B cell (primary cell): ENCODE measurements at regions not wholly inside any gene's neighbourhood (a gene's known extent, or its start where the extent isn't known, plus 50 kb on each side); places are given as distances from the start of the nearest gene placed in this dataset.

ENCODE experiments used
- ATAC-seq: fragments of 200-7000 bp; cut with Tn5 transposase; one replicate; pipeline ENCODE4 v1.10.0; 2021; ENCODE audit warnings: low read depth, mild to moderate bottlenecking, moderate number of reproducible peaks, moderate library complexity
- CTCF ChIA-PET: fragments of 350-600 bp; sonication (Branson Sonifier 250); formaldehyde crosslinking; loops from one replicate; lab custom pipeline; 2021; ENCODE audit warnings: antibody characterized with exemption, inconsistent platforms; lab: Charles Lee
- POLR2A ChIA-PET: fragments of 350-600 bp; sonication (Branson Sonifier 250); formaldehyde crosslinking; loops from one replicate; lab custom pipeline; 2021; ENCODE audit warnings: antibody characterized with exemption; lab: Charles Lee
- DNase-seq: peaks from one replicate; pipeline ENCODE4 v3.0.0; 2013
- H2AFZ ChIP-seq: 2 replicates; pipeline ENCODE4 v1.6.1; 2012; ENCODE audit warnings: mild to moderate bottlenecking, low read depth, low read length; ENCODE audit not compliant: insufficient read depth, poor library complexity, severe bottlenecking
- H3K27ac ChIP-seq, 2 donors: 1 replicate in 1 of 2; 2 replicates in 1 of 2; pipeline ENCODE4 v1.5.1; 2012 to 2013; ENCODE audit warnings: low read length in 2 of 2, mild to moderate bottlenecking in 2 of 2, moderate library complexity in 1 of 2
- H3K27me3 ChIP-seq, 4 experiments: fragments of 200-600 bp in 1 of 4; sonication (generic) in 1 of 4; replicated peaks in 1 of 4; 1 replicate in 2 of 4; 2 replicates in 2 of 4; pipeline versions ENCODE4 v1.6.1 to v1.7.0; 2013 to 2016; ENCODE audit warnings: low read length in 3 of 4, mild to moderate bottlenecking in 2 of 4, mixed read lengths in 1 of 4, moderate library complexity in 1 of 4; ENCODE audit not compliant: insufficient read depth in 4 of 4, control insufficient read depth in 3 of 4; ENCODE audit errors: control extremely low read depth in 1 of 4
- H3K36me3 ChIP-seq, 2 experiments: replicated peaks in 1 of 2; 1 replicate in 1 of 2; 2 replicates in 1 of 2; pipeline versions ENCODE4 v1.6.1 to v1.7.1; 2013; ENCODE audit warnings: low read length in 1 of 2; ENCODE audit not compliant: insufficient read depth in 2 of 2, control insufficient read depth in 1 of 2; ENCODE audit errors: control extremely low read depth in 1 of 2, extremely low read depth in 1 of 2
- H3K4me1 ChIP-seq, 2 donors: fragments of 200-600 bp in 1 of 2; sonication (generic) in 1 of 2; 1 replicate in 1 of 2; 2 replicates in 1 of 2; pipeline versions ENCODE4 v1.5.1 to v1.6.1; 2013 to 2017; ENCODE audit warnings: low read length in 2 of 2; ENCODE audit not compliant: control insufficient read depth in 2 of 2, insufficient read depth in 2 of 2
- H3K4me2 ChIP-seq: replicated peaks from 2 replicates; pipeline ENCODE3; 2012; ENCODE audit warnings: mild to moderate bottlenecking, low read depth, low read length; ENCODE audit not compliant: poor library complexity, severe bottlenecking
- H3K4me3 ChIP-seq, 5 experiments: fragments of 200-600 bp in 1 of 5; sonication (generic) in 1 of 5; 1 replicate in 3 of 5; 2 replicates in 2 of 5; pipeline versions ENCODE4 v1.5.1 to v1.7.0; 2011 to 2016; ENCODE audit warnings: low read length in 4 of 5, mild to moderate bottlenecking in 4 of 5, low read depth in 2 of 5, control low read depth in 1 of 5, moderate library complexity in 1 of 5; ENCODE audit not compliant: insufficient read depth in 1 of 5; ENCODE audit errors: control extremely low read depth in 1 of 5, extremely low read depth in 1 of 5
- H3K79me2 ChIP-seq: fragments of 200-600 bp; sonication (generic); one replicate; pipeline ENCODE4 v1.6.0; 2016; ENCODE audit warnings: low read length; ENCODE audit not compliant: control insufficient read depth, insufficient read depth
- H3K9ac ChIP-seq: fragments of 200-600 bp; sonication (generic); 2 replicates; pipeline ENCODE4 v1.6.1; 2017; ENCODE audit warnings: mild to moderate bottlenecking, low read length, moderate library complexity
- H3K9me3 ChIP-seq, 3 donors: one replicate each; pipeline versions ENCODE4 v1.6.1 to v1.7.1; 2013; ENCODE audit warnings: low read length in 2 of 3; ENCODE audit not compliant: control insufficient read depth in 2 of 3, insufficient read depth in 1 of 3; ENCODE audit errors: control extremely low read depth in 1 of 3
- H4K20me1 ChIP-seq: 2 replicates; pipeline ENCODE4 v1.6.0; 2012; ENCODE audit warnings: mild to moderate bottlenecking, low read length; ENCODE audit not compliant: insufficient read depth, control insufficient read depth, poor library complexity, severe bottlenecking
- H3K27ac Mint-ChIP-seq: one replicate; pipeline ENCODE4 v1.8.0; 2021; ENCODE audit warnings: mixed read lengths
- H3K27me3 Mint-ChIP-seq: one replicate; pipeline ENCODE4 v1.8.0; 2021; ENCODE audit warnings: mixed read lengths
- H3K4me1 Mint-ChIP-seq: one replicate; pipeline ENCODE4 v1.8.0; 2021; ENCODE audit warnings: mixed read lengths
- H3K4me3 Mint-ChIP-seq: one replicate; pipeline ENCODE4 v1.8.0; 2021; ENCODE audit warnings: mixed read lengths
- H3K9me3 Mint-ChIP-seq: one replicate; pipeline ENCODE4 v1.8.0; 2022; ENCODE audit warnings: mixed read lengths; ENCODE audit not compliant: insufficient read depth
- CTCF ChIP-seq: fragments of 200-600 bp; IDR thresholded peaks from one replicate; pipeline ENCODE4 v1.8.0; 2022; ENCODE audit warnings: antibody characterized with exemption, mild to moderate bottlenecking
- EZH2 ChIP-seq: IDR thresholded peaks from 2 replicates; pipeline ENCODE4 v1.6.1; 2012; ENCODE audit warnings: borderline replicate concordance, low read depth, mild to moderate bottlenecking, moderate library complexity, low read length; ENCODE audit not compliant: insufficient read depth, poor library complexity, severe bottlenecking
- WGBS: methylation state at CpG from one replicate; pipeline ENCODE4 v1.1.5; 2013; ENCODE audit warnings: missing lambda C conversion rate; ENCODE audit not compliant: insufficient coverage; 5-methylcytosine and 5-hydroxymethylcytosine counted together
- intact Hi-C: fragments of 100-400 bp; cut with micrococcal nuclease; formaldehyde crosslinking; loops from one replicate; pipeline ENCODE4 v1.10.0; 2022

- TF ChIP-seq CTCF, result no peak
- no peak for TF ChIP-seq EZH2
- Mint-ChIP-seq H3K9me3 (no peaks in the 10 kb centered on the region), H3K4me1 (no peaks in the 10 kb centered on the region), H3K27me3 (no peaks in the 10 kb centered on the region), H3K4me3 (no peak overlapping the region), H3K27ac (no peak overlapping the region)
- no peaks in the 10 kb centered on the region for H3K9me3 ChIP-seq
- H3K36me3 ChIP-seq, result no peaks in the 10 kb centered on the region
- H3K27me3 ChIP-seq, result no peaks in the 10 kb centered on the region
- H3K79me2 ChIP-seq, result no peaks in the 10 kb centered on the region
- ChIA-PET POLR2A (no interaction called here), CTCF (no interaction called here)
- no peak overlapping the region for H3K27ac ChIP-seq
- no peak for ATAC-seq
- no peak overlapping the region for H2AFZ ChIP-seq
- no peak overlapping the region for H3K9ac ChIP-seq
- no peak overlapping the region for H3K4me3 ChIP-seq
- intact Hi-C loops, result no loop called here
- WGBS, result 83% methylated on average over 2 of the region's 3 CpGs
- H3K4me1 ChIP-seq, result no peaks in the 10 kb centered on the region
- no peak for DNase-seq
- H4K20me1 ChIP-seq, result no peaks in the 10 kb centered on the region
- H3K4me2 ChIP-seq, result no peak overlapping the region
Observed at GRCh38 chr4:66501997-66502396, 831.7 kb upstream of the EPHA5 start.

- intact Hi-C loops, result no loop called here
- POLR2A ChIA-PET, result no interaction called here
- TF ChIP-seq CTCF (no peak), EZH2 (no peak)
Observed at GRCh38 chr4:66490729-66491128, 820.4 kb upstream of the EPHA5 start.

More at GRCh38 chr4:66490729-66491128, 820.4 kb upstream of the EPHA5 start:
- ATAC-seq (no peak), DNase-seq (no peak)
- H3K9ac ChIP-seq, result no peak overlapping the region
- no peaks in the 10 kb centered on the region for H3K79me2 ChIP-seq
- no peaks in the 10 kb centered on the region for H3K4me1 ChIP-seq
- H3K4me3 ChIP-seq, result no peak overlapping the region
- H3K9me3 Mint-ChIP-seq, result no peaks in the 10 kb centered on the region
- H3K4me3 Mint-ChIP-seq, result no peak overlapping the region
- no peaks in the 10 kb centered on the region for H3K4me1 Mint-ChIP-seq
- no peaks in the 10 kb centered on the region for H3K9me3 ChIP-seq
- CTCF ChIA-PET, result no interaction called here
- H3K36me3 ChIP-seq, result no peaks in the 10 kb centered on the region
- no peaks in the 10 kb centered on the region for H3K27me3 Mint-ChIP-seq
- H3K27ac ChIP-seq, result no peak overlapping the region
- H3K4me2 ChIP-seq, result no peak overlapping the region
- no peaks in the 10 kb centered on the region for H3K27me3 ChIP-seq
- H2AFZ ChIP-seq, result no peak overlapping the region
- WGBS, result 67% methylated on average over 1 of the region's 2 CpGs
- H4K20me1 ChIP-seq, result no peaks in the 10 kb centered on the region
- no peak overlapping the region for H3K27ac Mint-ChIP-seq
